GM12878 (cell line): ENCODE measurements at regions not wholly inside any gene's neighbourhood (a gene's known extent, or its start where the extent isn't known, plus 50 kb on each side); places are given as distances from the start of the nearest gene placed in this dataset.

Experiments
- EZH2 ChIP-seq: IDR thresholded peaks from 2 replicates; pipeline ENCODE4 v1.6.1; 2012; ENCODE audit warnings: low read depth, mild to moderate bottlenecking, control low read depth, inconsistent platforms, low read length, borderline replicate concordance; ENCODE audit not compliant: control insufficient read depth
- FOXM1 ChIP-seq: IDR thresholded peaks from 2 replicates; pipeline ENCODE4 v1.6.1; 2012; ENCODE audit warnings: low read depth, mild to moderate bottlenecking, inconsistent platforms, low read length, moderate library complexity
- NFYB ChIP-seq: IDR thresholded peaks from 2 replicates; pipeline ENCODE4 v1.6.1; 2011; ENCODE audit warnings: low read depth, mild to moderate bottlenecking, low read length, improper control_type of control experiment, moderate library complexity; ENCODE audit not compliant: insufficient read depth
- POLR2A ChIP-seq: IDR thresholded peaks from 2 replicates; pipeline ENCODE4 v1.6.1; 2011; ENCODE audit warnings: low read depth, mild to moderate bottlenecking, low read length
- TF ChIP-seq, protein P1 (sequence below), 3 experiments: IDR thresholded peaks in 2 of 3; conservative IDR thresholded peaks in 1 of 3; 2 replicates each; pipeline ENCODE4 v1.5.1; 2011; ENCODE audit warnings: low read depth in 3 of 3, low read length in 3 of 3, mild to moderate bottlenecking in 3 of 3, control low read depth in 2 of 3, moderate library complexity in 2 of 3, inconsistent platforms in 1 of 3, mixed read lengths in 1 of 3; ENCODE audit not compliant: control insufficient read depth in 2 of 3, insufficient read depth in 1 of 3; ENCODE audit errors: extremely low read depth in 1 of 3
- TF ChIP-seq, protein P2 (sequence below): fragments of 450-650 bp; IDR thresholded peaks from 2 replicates; pipeline ENCODE4 v1.6.1; 2018; ENCODE audit warnings: mild to moderate bottlenecking, low read depth, moderate library complexity; ENCODE audit not compliant: partially characterized antibody

DNA sequence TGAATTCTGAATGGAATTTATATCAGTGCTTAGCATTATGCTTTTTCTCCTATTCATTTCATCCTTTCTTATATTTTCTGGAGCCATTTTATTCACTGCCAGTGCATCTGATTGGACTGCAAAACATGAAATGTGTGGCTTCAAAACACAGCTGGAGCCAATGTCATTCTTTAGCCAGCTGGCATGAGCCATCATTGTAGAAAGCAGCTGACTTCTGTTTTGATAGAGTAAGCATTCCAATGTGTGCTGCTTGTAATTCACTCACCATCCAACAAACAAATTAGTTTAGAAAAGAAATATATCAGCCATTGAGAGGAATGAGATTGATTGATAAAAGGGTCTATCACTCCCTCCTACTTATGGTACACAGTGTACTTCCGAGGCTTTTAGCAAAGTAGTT, 2616.0 kb downstream of the ARAP2 start:
- TF ChIP-seq POLR2A (no peak), EZH2 (no peak), FOXM1 (no peak), NFYB (no peak)
- TF ChIP-seq, protein P1, sequence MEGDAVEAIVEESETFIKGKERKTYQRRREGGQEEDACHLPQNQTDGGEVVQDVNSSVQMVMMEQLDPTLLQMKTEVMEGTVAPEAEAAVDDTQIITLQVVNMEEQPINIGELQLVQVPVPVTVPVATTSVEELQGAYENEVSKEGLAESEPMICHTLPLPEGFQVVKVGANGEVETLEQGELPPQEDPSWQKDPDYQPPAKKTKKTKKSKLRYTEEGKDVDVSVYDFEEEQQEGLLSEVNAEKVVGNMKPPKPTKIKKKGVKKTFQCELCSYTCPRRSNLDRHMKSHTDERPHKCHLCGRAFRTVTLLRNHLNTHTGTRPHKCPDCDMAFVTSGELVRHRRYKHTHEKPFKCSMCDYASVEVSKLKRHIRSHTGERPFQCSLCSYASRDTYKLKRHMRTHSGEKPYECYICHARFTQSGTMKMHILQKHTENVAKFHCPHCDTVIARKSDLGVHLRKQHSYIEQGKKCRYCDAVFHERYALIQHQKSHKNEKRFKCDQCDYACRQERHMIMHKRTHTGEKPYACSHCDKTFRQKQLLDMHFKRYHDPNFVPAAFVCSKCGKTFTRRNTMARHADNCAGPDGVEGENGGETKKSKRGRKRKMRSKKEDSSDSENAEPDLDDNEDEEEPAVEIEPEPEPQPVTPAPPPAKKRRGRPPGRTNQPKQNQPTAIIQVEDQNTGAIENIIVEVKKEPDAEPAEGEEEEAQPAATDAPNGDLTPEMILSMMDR (IDR thresholded peaks at IDR 0.05 in 2 of 3, conservative IDR thresholded peaks at IDR 0.05 in 1 of 3; ENCODE audit: control insufficient read depth in 2 of 3, extremely low read depth in 1 of 3, insufficient read depth in 1 of 3, low read depth in 3 of 3, low read length in 3 of 3), result no peak
- TF ChIP-seq, protein P2, sequence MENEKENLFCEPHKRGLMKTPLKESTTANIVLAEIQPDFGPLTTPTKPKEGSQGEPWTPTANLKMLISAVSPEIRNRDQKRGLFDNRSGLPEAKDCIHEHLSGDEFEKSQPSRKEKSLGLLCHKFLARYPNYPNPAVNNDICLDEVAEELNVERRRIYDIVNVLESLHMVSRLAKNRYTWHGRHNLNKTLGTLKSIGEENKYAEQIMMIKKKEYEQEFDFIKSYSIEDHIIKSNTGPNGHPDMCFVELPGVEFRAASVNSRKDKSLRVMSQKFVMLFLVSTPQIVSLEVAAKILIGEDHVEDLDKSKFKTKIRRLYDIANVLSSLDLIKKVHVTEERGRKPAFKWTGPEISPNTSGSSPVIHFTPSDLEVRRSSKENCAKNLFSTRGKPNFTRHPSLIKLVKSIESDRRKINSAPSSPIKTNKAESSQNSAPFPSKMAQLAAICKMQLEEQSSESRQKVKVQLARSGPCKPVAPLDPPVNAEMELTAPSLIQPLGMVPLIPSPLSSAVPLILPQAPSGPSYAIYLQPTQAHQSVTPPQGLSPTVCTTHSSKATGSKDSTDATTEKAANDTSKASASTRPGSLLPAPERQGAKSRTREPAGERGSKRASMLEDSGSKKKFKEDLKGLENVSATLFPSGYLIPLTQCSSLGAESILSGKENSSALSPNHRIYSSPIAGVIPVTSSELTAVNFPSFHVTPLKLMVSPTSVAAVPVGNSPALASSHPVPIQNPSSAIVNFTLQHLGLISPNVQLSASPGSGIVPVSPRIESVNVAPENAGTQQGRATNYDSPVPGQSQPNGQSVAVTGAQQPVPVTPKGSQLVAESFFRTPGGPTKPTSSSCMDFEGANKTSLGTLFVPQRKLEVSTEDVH, result no peak
